IMR-90 (cell line): ENCODE measurements at regions not wholly inside any gene's neighbourhood (a gene's known extent, or its start where the extent isn't known, plus 50 kb on each side); places are given as distances from the start of the nearest gene placed in this dataset.

Experiments
- ATAC-seq: fragments of 200-7000 bp; cut with Tn5 transposase; 2 replicates; pipeline ENCODE4 v1.9.1; 2020; ENCODE audit warnings: low read depth, mild to moderate bottlenecking, moderate library complexity
- BruUV-seq: library from RNA; stranded (reverse); fragments of 400-500 nt; replicated peaks from 2 replicates; lab custom pipeline; 2021; lab: Mats Ljungman, UMichigan
- CTCF ChIA-PET: fragments of 300-600 bp; formaldehyde crosslinking; extraction: SDS; loops from one replicate; lab custom pipeline; 2021; ENCODE audit warnings: antibody characterized with exemption; lab: Yijun Ruan, JAX
- POLR2A ChIA-PET: fragments of 300-600 bp; sonication (Branson Sonifier 250); formaldehyde crosslinking; loops from one replicate; lab custom pipeline; 2022; ENCODE audit warnings: antibody characterized with exemption; ENCODE audit not compliant: unreplicated experiment; lab: Charles Lee
- DNase-seq: peaks from one replicate; pipeline ENCODE4 v3.0.0; 2013
- H2AFZ ChIP-seq: replicated peaks from 2 replicates; pipeline ENCODE3; 2013; ENCODE audit warnings: low read length, mild to moderate bottlenecking; ENCODE audit not compliant: poor library complexity
- H2AK5ac ChIP-seq: 2 replicates; pipeline ENCODE4 v1.6.1; 2013; ENCODE audit warnings: low read depth, low read length, inconsistent platforms
- H2AK9ac ChIP-seq: replicated peaks from 2 replicates; pipeline ENCODE3; 2013; ENCODE audit warnings: mild to moderate bottlenecking, low read depth, low read length, moderate library complexity; ENCODE audit not compliant: poor library complexity
- H2BK120ac ChIP-seq: 2 replicates; pipeline ENCODE4 v1.6.1; 2013; ENCODE audit warnings: low read depth, low read length, inconsistent platforms
- H2BK15ac ChIP-seq: 3 replicates; pipeline ENCODE4 v1.6.1; 2013; ENCODE audit warnings: low read depth, low read length, inconsistent platforms
- H2BK20ac ChIP-seq: 2 replicates; pipeline ENCODE4 v1.6.1; 2013; ENCODE audit warnings: low read depth, mild to moderate bottlenecking, inconsistent platforms, low read length, moderate library complexity
- H2BK5ac ChIP-seq: 2 replicates; pipeline ENCODE4 v1.6.1; 2013; ENCODE audit warnings: mild to moderate bottlenecking, low read depth, low read length, inconsistent platforms; ENCODE audit not compliant: poor library complexity, severe bottlenecking
- H3K14ac ChIP-seq: replicated peaks from 2 replicates; pipeline ENCODE4 v1.6.1; 2013; ENCODE audit warnings: low read depth, low read length, inconsistent platforms
- H3K18ac ChIP-seq: 2 replicates; pipeline ENCODE4 v1.6.1; 2013; ENCODE audit warnings: low read depth, low read length, control low read depth
- H3K23ac ChIP-seq: 2 replicates; pipeline ENCODE4 v1.6.1; 2013; ENCODE audit warnings: low read depth, low read length, inconsistent platforms
- H3K27ac ChIP-seq: 2 replicates; pipeline ENCODE4 v1.5.1; 2013; ENCODE audit warnings: mild to moderate bottlenecking, control low read depth, low read length; ENCODE audit not compliant: insufficient read depth
- H3K27me3 ChIP-seq: 2 replicates; pipeline ENCODE4 v1.6.1; 2013; ENCODE audit warnings: low read length; ENCODE audit not compliant: control insufficient read depth, insufficient read depth
- H3K36me3 ChIP-seq: 2 replicates; pipeline ENCODE4 v1.6.1; 2013; ENCODE audit warnings: low read length, mixed read lengths; ENCODE audit not compliant: control insufficient read depth, insufficient read depth
- H3K4ac ChIP-seq: 2 replicates; pipeline ENCODE4 v1.6.1; 2013; ENCODE audit warnings: low read depth, low read length, inconsistent platforms
- H3K4me1 ChIP-seq: 2 replicates; pipeline ENCODE4 v1.6.1; 2013; ENCODE audit warnings: low read length, mixed read lengths; ENCODE audit not compliant: control insufficient read depth, insufficient read depth
- H3K4me2 ChIP-seq: 2 replicates; pipeline ENCODE4 v1.6.1; 2013; ENCODE audit warnings: low read depth, mild to moderate bottlenecking, control low read depth, low read length, moderate library complexity
- H3K4me3 ChIP-seq: 2 replicates; pipeline ENCODE4 v1.5.1; 2013; ENCODE audit warnings: low read depth, mild to moderate bottlenecking, control low read depth, low read length, moderate library complexity; ENCODE audit not compliant: insufficient read depth
- H3K56ac ChIP-seq: 2 replicates; pipeline ENCODE4 v1.6.1; 2013; ENCODE audit warnings: low read length, inconsistent platforms; ENCODE audit not compliant: insufficient read depth; ENCODE audit errors: extremely low read depth
- H3K79me1 ChIP-seq, 2 experiments: 2 replicates each; pipeline ENCODE4 v1.6.1; 2013; ENCODE audit warnings: low read length in 2 of 2, inconsistent platforms in 1 of 2, low read depth in 1 of 2
- H3K9ac ChIP-seq: 2 replicates; pipeline ENCODE4 v1.6.1; 2013; ENCODE audit warnings: low read depth, low read length, control low read depth
- H3K9me1 ChIP-seq: 2 replicates; pipeline ENCODE4 v1.6.1; 2013; ENCODE audit warnings: low read length, inconsistent platforms; ENCODE audit not compliant: insufficient read depth
- H3K9me3 ChIP-seq: 2 replicates; pipeline ENCODE4 v1.6.1; 2013; ENCODE audit warnings: low read length; ENCODE audit not compliant: control insufficient read depth, insufficient read depth
- H4K20me1 ChIP-seq: 2 replicates; pipeline ENCODE4 v1.6.1; 2013; ENCODE audit warnings: low read length, inconsistent platforms; ENCODE audit not compliant: insufficient read depth
- H4K5ac ChIP-seq: 2 replicates; pipeline ENCODE4 v1.6.1; 2013; ENCODE audit warnings: mild to moderate bottlenecking, low read depth, low read length, control low read depth
- H4K8ac ChIP-seq, 2 experiments: 2 replicates each; pipeline ENCODE4 v1.6.1; 2013; ENCODE audit warnings: low read depth in 2 of 2, low read length in 2 of 2, control low read depth in 1 of 2, inconsistent platforms in 1 of 2
- H4K91ac ChIP-seq: 2 replicates; pipeline ENCODE4 v1.6.1; 2013; ENCODE audit warnings: low read depth, low read length, inconsistent platforms; ENCODE audit not compliant: insufficient read depth
- BHLHE40 ChIP-seq: fragments of 150-350 bp; IDR thresholded peaks from 2 replicates; pipeline ENCODE4 v1.6.1; 2016; ENCODE audit warnings: mild to moderate bottlenecking, low read depth, low read length
- CTCF ChIP-seq: conservative IDR thresholded peaks from 2 replicates; pipeline ENCODE4 v1.5.1; 2012; ENCODE audit warnings: mild to moderate bottlenecking, low read depth, low read length, improper control_type of control experiment
- POLR2A ChIP-seq: IDR thresholded peaks from 2 replicates; pipeline ENCODE4 v1.6.1; 2012; ENCODE audit warnings: mild to moderate bottlenecking, low read depth, low read length
- RAD21 ChIP-seq: IDR thresholded peaks from 2 replicates; pipeline ENCODE4 v1.6.1; 2012; ENCODE audit warnings: low read length, improper control_type of control experiment
- USF2 ChIP-seq: fragments of 150-350 bp; IDR thresholded peaks from 2 replicates; pipeline ENCODE4 v1.6.1; 2017; ENCODE audit warnings: mild to moderate bottlenecking, antibody characterized with exemption, low read length, low read depth
- dilution Hi-C: fragments of 300-500 bp; cut with HindIII; formaldehyde crosslinking; loops from one replicate; pipeline ENCODE4 v1.14.3; 2018; ENCODE audit warnings: low sequenced_read_pairs; ENCODE audit not compliant: unreplicated experiment
- in situ Hi-C: fragments of 300-500 bp; cut with MboI; formaldehyde crosslinking; loops from 3 replicates; pipeline ENCODE4 v1.14.3; 2019; ENCODE audit warnings: low sequenced_read_pairs, inconsistent platforms, mixed read lengths
- intact Hi-C: fragments of 100-400 bp; cut with micrococcal nuclease; formaldehyde crosslinking; loops from 2 replicates; pipeline ENCODE4 v1.10.0; 2022

- dilution Hi-C loops (no loop called here), in situ Hi-C loops (no loop called here), intact Hi-C loops (no loop called here)
- ATAC-seq (peak; percentile 17; the same call in 1 of the 2 replicates), DNase-seq (no peak)
- no TSS peak for BruUV-seq
- H2BK120ac ChIP-seq, result no peak overlapping the region
- H3K4me1 ChIP-seq, result no peaks in the 10 kb centered on the region; the same call in 1 of the 2 replicates
- no peak overlapping the region for H4K8ac ChIP-seq
- ChIA-PET CTCF (interaction anchor here (0.7 kb wide), 1 partner anchor 9 kb away, joined by 3 read pairs; no protein-coding TSS in a partner anchor), POLR2A (interaction anchor here (0.6 kb wide), 1 partner anchor 931 kb away, joined by 3 read pairs; no protein-coding TSS in a partner anchor)
- no peak overlapping the region for H3K56ac ChIP-seq
- H2BK15ac ChIP-seq, result no peak overlapping the region
- H4K5ac ChIP-seq, result no peak overlapping the region
- no peak overlapping the region for H3K27ac ChIP-seq
- H2AK5ac ChIP-seq, result no peak overlapping the region
- H3K4ac ChIP-seq, result no peak overlapping the region
- no peak overlapping the region for H2AK9ac ChIP-seq
- no peak overlapping the region for H2BK5ac ChIP-seq
- H2BK20ac ChIP-seq, result no peak overlapping the region
- H3K9me1 ChIP-seq, result no peaks in the 10 kb centered on the region
- no peak overlapping the region for H3K4me3 ChIP-seq
- no peak overlapping the region for H3K14ac ChIP-seq
- H3K23ac ChIP-seq, result no peak overlapping the region
- H3K27me3 ChIP-seq, result no peaks in the 10 kb centered on the region; the same call in 1 of the 2 replicates
- no peak overlapping the region for H2AFZ ChIP-seq
- no peaks in the 10 kb centered on the region for H3K36me3 ChIP-seq
- no peaks in the 10 kb centered on the region for H4K20me1 ChIP-seq
- no peak for TF ChIP-seq USF2
- no peak for TF ChIP-seq BHLHE40
- no peak for TF ChIP-seq RAD21
- no peak for TF ChIP-seq POLR2A
- no peak for TF ChIP-seq CTCF
- no peak overlapping the region for H3K9ac ChIP-seq
- H3K18ac ChIP-seq, result no peak overlapping the region
- H3K9me3 ChIP-seq, result no peaks in the 10 kb centered on the region
- no peaks in the 10 kb centered on the region for H3K79me1 ChIP-seq
- H3K4me2 ChIP-seq, result peak overlapping the region; percentile 21; the same call in 1 of the 2 replicates
- no peak overlapping the region for H4K91ac ChIP-seq
These were observed 155.8 kb upstream of the HAND2 start for GRCh38 chr4:173685831-173686210.
